BLaER1 (cell line): ENCODE measurements at regions not wholly inside any gene's neighbourhood (a gene's known extent, or its start where the extent isn't known, plus 50 kb on each side); places are given as distances from the start of the nearest gene placed in this dataset.

Experiments used
- H3K27ac ChIP-seq: shearing (Covaris generic); formaldehyde crosslinking; 2 replicates; pipeline ENCODE4 v1.8.1; 2022
- H3K27me3 ChIP-seq: shearing (Covaris generic); formaldehyde crosslinking; 2 replicates; pipeline ENCODE4 v1.8.1; 2022
- H3K36me3 ChIP-seq: shearing (Covaris generic); formaldehyde crosslinking; 2 replicates; pipeline ENCODE4 v1.8.1; 2022
- H3K4me1 ChIP-seq: shearing (Covaris generic); formaldehyde crosslinking; 2 replicates; pipeline ENCODE4 v1.8.1; 2022
- H3K4me2 ChIP-seq: shearing (Covaris generic); formaldehyde crosslinking; 2 replicates; pipeline ENCODE4 v1.8.1; 2022
- H3K4me3 ChIP-seq: shearing (Covaris generic); formaldehyde crosslinking; 2 replicates; pipeline ENCODE4 v1.8.1; 2022
- H3K9ac ChIP-seq: shearing (Covaris generic); formaldehyde crosslinking; 2 replicates; pipeline ENCODE4 v1.8.1; 2022
- H3K9me3 ChIP-seq: shearing (Covaris generic); formaldehyde crosslinking; 2 replicates; pipeline ENCODE4 v1.8.1; 2022
- H4K20me1 ChIP-seq: shearing (Covaris generic); formaldehyde crosslinking; 2 replicates; pipeline ENCODE4 v1.8.1; 2022
- Cebpa-rat ChIP-seq: shearing (Covaris generic); IDR thresholded peaks from 2 replicates; pipeline ENCODE4 v1.8.1; 2022

- H4K20me1 ChIP-seq, result no peaks in the 10 kb centered on the region
- no peak overlapping the region for H3K4me3 ChIP-seq
- no peaks in the 10 kb centered on the region for H3K9me3 ChIP-seq
- H3K27me3 ChIP-seq, result no peaks in the 10 kb centered on the region
- no peaks in the 10 kb centered on the region for H3K36me3 ChIP-seq
- H3K27ac ChIP-seq, result no peak overlapping the region
- no peaks in the 10 kb centered on the region for H3K4me1 ChIP-seq
- TF ChIP-seq Cebpa-rat, result no peak
- H3K9ac ChIP-seq, result no peak overlapping the region
- no peak overlapping the region for H3K4me2 ChIP-seq
Observed at GRCh38 chr7:26531926-26532325, 240.3 kb downstream of the SNX10 start.

GRCh38 chr7:26532471-26532870 is 240.8 kb downstream of the SNX10 start:
- no peaks in the 10 kb centered on the region for H3K36me3 ChIP-seq
- TF ChIP-seq Cebpa-rat, result no peak
- H4K20me1 ChIP-seq, result no peaks in the 10 kb centered on the region
- no peaks in the 10 kb centered on the region for H3K4me1 ChIP-seq
- H3K4me2 ChIP-seq, result no peak overlapping the region
- no peak overlapping the region for H3K9ac ChIP-seq
- no peak overlapping the region for H3K27ac ChIP-seq
- no peaks in the 10 kb centered on the region for H3K27me3 ChIP-seq
- no peaks in the 10 kb centered on the region for H3K9me3 ChIP-seq
- no peak overlapping the region for H3K4me3 ChIP-seq

DNA sequence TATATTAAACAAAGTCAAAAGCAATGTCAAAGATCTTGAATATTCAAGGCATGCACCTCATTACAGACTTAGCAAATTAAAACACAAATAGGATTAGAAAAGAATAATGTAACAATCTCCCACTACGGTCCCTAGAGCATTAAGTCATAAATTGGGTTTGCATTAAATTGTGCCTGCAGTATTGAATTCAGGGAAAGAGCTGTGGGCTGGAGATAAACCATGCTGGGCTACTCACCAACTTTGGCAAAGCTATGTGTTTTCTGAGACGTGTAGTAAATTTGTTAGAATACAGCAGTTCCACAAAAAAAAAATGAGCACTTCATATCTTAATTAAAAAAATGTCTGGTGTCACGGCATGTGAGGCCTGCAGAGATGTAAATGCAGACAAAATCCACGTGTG is 241.6 kb downstream of the SNX10 start:
- Histone ChIP-seq H3K4me1 (no peaks in the 10 kb centered on the region), H3K36me3 (no peaks in the 10 kb centered on the region), H3K27ac (no peak overlapping the region), H3K4me3 (no peak overlapping the region), H3K4me2 (no peak overlapping the region), H3K9me3 (no peaks in the 10 kb centered on the region), H3K27me3 (no peaks in the 10 kb centered on the region), H3K9ac (no peak overlapping the region), H4K20me1 (no peaks in the 10 kb centered on the region)
- TF ChIP-seq Cebpa-rat, result no peak

- Histone ChIP-seq H3K36me3 (no peaks in the 10 kb centered on the region), H3K9me3 (no peaks in the 10 kb centered on the region), H3K9ac (no peak overlapping the region), H3K4me3 (no peak overlapping the region), H3K27me3 (no peaks in the 10 kb centered on the region), H3K4me1 (no peaks in the 10 kb centered on the region), H3K4me2 (no peak overlapping the region), H3K27ac (no peak overlapping the region), H4K20me1 (no peaks in the 10 kb centered on the region)
- no peak for TF ChIP-seq Cebpa-rat
Observed at GRCh38 chr7:26534649-26535482, 243.2 kb downstream of the SNX10 start.

DNA sequence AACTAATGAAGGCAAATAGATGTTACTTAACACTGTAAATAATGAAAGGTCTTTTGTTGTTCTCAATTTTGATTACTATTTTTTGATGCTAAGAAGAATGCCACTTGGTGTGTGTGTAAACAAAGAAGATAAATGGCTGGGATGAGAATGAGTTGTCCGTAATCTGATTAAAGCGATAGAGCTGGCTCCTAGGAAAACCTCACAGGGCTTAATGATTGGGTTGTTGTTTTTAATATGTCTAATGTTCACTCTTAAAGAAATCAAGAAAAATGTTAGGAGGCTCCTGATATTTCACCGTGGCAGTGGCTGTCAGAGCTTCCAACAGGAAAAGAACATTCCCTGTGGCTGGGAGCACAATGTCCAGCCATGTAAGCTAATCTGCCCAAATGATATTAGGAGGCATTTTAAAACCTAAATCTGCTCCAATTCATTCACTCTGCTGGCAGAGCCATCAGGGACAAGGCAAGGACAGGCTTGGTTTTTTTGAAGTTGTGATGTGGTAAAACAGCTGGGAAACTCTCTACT is 243.9 kb downstream of the SNX10 start:
- Histone ChIP-seq H3K9me3 (no peaks in the 10 kb centered on the region), H3K4me3 (no peak overlapping the region), H4K20me1 (no peaks in the 10 kb centered on the region), H3K27me3 (no peaks in the 10 kb centered on the region), H3K4me1 (no peaks in the 10 kb centered on the region), H3K4me2 (no peak overlapping the region), H3K27ac (no peak overlapping the region), H3K36me3 (no peaks in the 10 kb centered on the region), H3K9ac (no peak overlapping the region)
- no peak for TF ChIP-seq Cebpa-rat

DNA sequence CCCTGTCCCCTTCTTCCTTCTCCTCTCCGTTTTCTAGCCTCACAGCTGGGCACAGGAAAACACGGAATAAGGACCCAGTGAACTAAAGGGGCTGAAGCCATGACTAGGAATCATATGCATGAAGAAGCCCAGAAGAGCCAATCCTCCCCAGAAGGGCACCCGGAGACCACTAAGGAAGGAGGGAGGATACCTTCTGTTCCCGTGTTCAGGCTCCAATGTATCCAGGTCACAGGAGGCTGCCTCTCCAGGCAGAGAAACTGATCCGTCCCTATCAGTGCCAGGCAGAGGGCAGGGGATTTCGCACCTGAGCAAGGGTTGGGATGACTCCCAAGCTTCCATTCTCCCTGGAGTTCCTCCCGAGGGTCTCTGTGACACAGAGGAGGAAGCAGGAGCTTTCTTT is 246.6 kb downstream of the SNX10 start:
- Histone ChIP-seq H4K20me1 (no peaks in the 10 kb centered on the region), H3K27me3 (no peaks in the 10 kb centered on the region)
- no peak for TF ChIP-seq Cebpa-rat

DNA sequence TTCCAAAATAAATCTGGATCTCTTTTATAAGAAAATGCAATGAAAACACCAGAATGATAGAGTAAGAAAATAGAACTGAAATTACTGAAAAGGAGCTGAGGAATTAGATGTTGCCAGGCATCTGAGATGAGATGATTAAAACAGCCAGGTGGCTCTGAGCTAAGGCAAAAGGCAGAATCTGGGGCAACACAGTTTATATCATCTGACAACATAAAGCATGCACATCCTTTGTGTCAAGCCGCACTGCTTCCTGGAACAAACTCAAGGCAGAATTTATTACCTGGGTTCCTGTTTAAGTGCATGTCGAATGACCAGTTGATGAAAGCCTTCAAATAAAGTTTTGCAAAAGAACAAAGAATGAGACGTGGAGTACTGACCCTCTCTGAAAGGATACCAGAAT is 247.0 kb downstream of the SNX10 start:
- Histone ChIP-seq H3K27me3 (no peaks in the 10 kb centered on the region), H4K20me1 (no peaks in the 10 kb centered on the region), H3K9me3 (no peaks in the 10 kb centered on the region), H3K36me3 (no peaks in the 10 kb centered on the region), H3K4me2 (no peak overlapping the region), H3K4me1 (no peaks in the 10 kb centered on the region), H3K27ac (no peak overlapping the region), H3K9ac (no peak overlapping the region), H3K4me3 (no peak overlapping the region)
- no peak for TF ChIP-seq Cebpa-rat

More for the DNA sequence above, 246.6 kb downstream of the SNX10 start:
- Histone ChIP-seq H3K9ac (no peak overlapping the region), H3K9me3 (no peaks in the 10 kb centered on the region), H3K4me1 (no peaks in the 10 kb centered on the region), H3K27ac (no peak overlapping the region), H3K36me3 (no peaks in the 10 kb centered on the region), H3K4me2 (no peak overlapping the region), H3K4me3 (no peak overlapping the region)

GRCh38 chr7:26543340-26543739 is 251.7 kb downstream of the SNX10 start:
- TF ChIP-seq Cebpa-rat, result no peak
- Histone ChIP-seq H3K27ac (no peak overlapping the region), H3K4me2 (no peak overlapping the region), H4K20me1 (no peaks in the 10 kb centered on the region), H3K4me3 (no peak overlapping the region), H3K27me3 (no peaks in the 10 kb centered on the region), H3K4me1 (no peaks in the 10 kb centered on the region), H3K36me3 (no peaks in the 10 kb centered on the region), H3K9me3 (no peaks in the 10 kb centered on the region), H3K9ac (no peak overlapping the region)

DNA sequence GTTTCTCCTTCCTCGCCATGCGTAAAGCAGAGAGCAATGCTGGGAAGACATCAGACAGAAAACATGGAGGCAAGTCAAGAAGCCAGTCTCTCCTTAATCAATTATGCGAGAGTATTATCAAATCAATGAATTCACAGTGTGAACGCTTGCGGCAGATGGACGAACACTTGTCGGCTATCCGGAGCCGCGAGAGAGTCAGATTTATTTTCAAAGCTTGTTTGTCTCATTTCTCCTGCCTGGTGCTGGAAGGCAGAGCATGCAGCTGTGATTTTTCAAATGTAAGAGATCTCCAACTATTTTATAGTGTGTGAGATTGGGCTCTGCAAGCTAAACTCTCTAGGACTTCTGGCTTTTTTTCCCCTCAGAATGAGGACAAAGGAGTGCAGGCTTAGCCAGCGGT is 252.3 kb downstream of the SNX10 start:
- Histone ChIP-seq H3K9me3 (no peaks in the 10 kb centered on the region), H3K4me3 (no peak overlapping the region), H3K36me3 (no peaks in the 10 kb centered on the region), H4K20me1 (no peaks in the 10 kb centered on the region), H3K27ac (no peak overlapping the region), H3K27me3 (no peaks in the 10 kb centered on the region), H3K4me2 (no peak overlapping the region), H3K9ac (no peak overlapping the region), H3K4me1 (no peaks in the 10 kb centered on the region)
- TF ChIP-seq Cebpa-rat, result no peak

DNA sequence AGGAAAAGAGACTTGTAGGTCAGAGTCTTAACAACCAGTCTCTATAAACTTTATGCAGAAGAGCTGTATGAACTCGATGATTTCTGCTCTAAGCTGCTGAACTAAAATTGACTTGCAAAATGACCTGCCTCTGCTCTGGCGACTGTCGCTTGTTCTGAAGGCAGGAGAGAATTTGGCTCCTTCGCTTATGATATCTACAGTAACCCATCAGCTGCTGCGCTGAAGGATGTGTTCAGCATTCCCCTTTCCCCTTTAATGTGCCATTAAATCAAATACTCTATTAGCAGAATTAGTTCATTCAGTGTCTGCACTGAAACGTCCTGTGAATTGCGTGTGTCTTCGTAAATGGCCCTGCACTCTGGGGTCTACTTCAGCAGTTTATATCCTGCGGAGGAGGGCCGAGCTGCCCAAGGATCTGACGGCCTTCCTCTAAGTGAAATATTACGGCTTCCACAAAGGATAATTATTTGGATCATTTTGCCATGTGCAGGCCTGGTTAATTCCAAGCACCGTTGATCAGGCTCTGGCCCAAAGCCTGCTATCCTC is 254.9 kb downstream of the SNX10 start:
- H4K20me1 ChIP-seq, result no peaks in the 10 kb centered on the region
- H3K4me2 ChIP-seq, result no peak overlapping the region
- H3K4me3 ChIP-seq, result no peak overlapping the region
- H3K9ac ChIP-seq, result no peak overlapping the region
- H3K9me3 ChIP-seq, result no peaks in the 10 kb centered on the region
- no peak overlapping the region for H3K27ac ChIP-seq
- no peaks in the 10 kb centered on the region for H3K4me1 ChIP-seq
- no peaks in the 10 kb centered on the region for H3K36me3 ChIP-seq
- TF ChIP-seq Cebpa-rat, result no peak
- no peaks in the 10 kb centered on the region for H3K27me3 ChIP-seq
